DMS 273 (cell line): ENCODE measurements at regions not wholly inside any gene's neighbourhood (a gene's known extent, or its start where the extent isn't known, plus 50 kb on each side); places are given as distances from the start of the nearest gene placed in this dataset.
A peak's percentile ranks its signal among the peaks of the same experiment; 100 is the strongest.
"Not testable (repeated sequence)": the region's sequence is repeated elsewhere in the genome, so short reads cannot be mapped to it uniquely, and the experiment has no call there.

Source experiments
- DNase-seq: peaks from one replicate; lab custom pipeline; 2025; ENCODE audit not compliant: unreplicated experiment; lab: John Stamatoyannopoulos, UW

GRCh38 chr2:187679454-187679853 lies 125.2 kb upstream of the TFPI start:
- DNase-seq: no peak

GRCh38 chr2:187684174-187684573 lies 129.9 kb upstream of the TFPI start:
- no peak for DNase-seq

GRCh38 chr2:187686416-187687024 lies 132.3 kb upstream of the TFPI start:
- no peak for DNase-seq

- no peak for DNase-seq
Observed at GRCh38 chr2:187687585-187687984, 133.3 kb upstream of the TFPI start.

GRCh38 chr2:187689372-187689771 lies 135.1 kb upstream of the TFPI start:
- DNase-seq: no peak

GRCh38 chr2:187693923-187694322 lies 139.7 kb upstream of the TFPI start:
- DNase-seq: no peak

GRCh38 chr2:187696644-187697043 lies 142.4 kb upstream of the TFPI start:
- DNase-seq: not testable (repeated sequence)

GRCh38 chr2:187698374-187699110 lies 144.3 kb upstream of the TFPI start:
- DNase-seq: no peak

- DNase-seq: no peak
Observed at GRCh38 chr2:187702157-187702556, 147.9 kb upstream of the TFPI start.

- DNase-seq: no peak
Observed at GRCh38 chr2:187708272-187708671, 154.0 kb upstream of the TFPI start.

GRCh38 chr2:187709065-187709464 lies 154.8 kb upstream of the TFPI start:
- DNase-seq: no peak

- no peak for DNase-seq
Observed at GRCh38 chr2:187710791-187711521, 156.7 kb upstream of the TFPI start.

GRCh38 chr2:187715590-187715989 lies 161.4 kb upstream of the TFPI start:
- no peak for DNase-seq

GRCh38 chr2:187716301-187716700 lies 162.1 kb upstream of the TFPI start:
- no peak for DNase-seq

GRCh38 chr2:187718092-187718491 lies 163.9 kb upstream of the TFPI start:
- DNase-seq: no peak

GRCh38 chr2:187719510-187719909 lies 165.3 kb upstream of the TFPI start:
- DNase-seq: no peak

GRCh38 chr2:187748958-187749357 lies 194.7 kb upstream of the TFPI start:
- DNase-seq: no peak

GRCh38 chr2:187749804-187750431 lies 195.7 kb upstream of the TFPI start:
- no peak for DNase-seq

- no peak for DNase-seq
Observed at GRCh38 chr2:187768995-187769394, 214.8 kb upstream of the TFPI start.

- peak; percentile 59 for DNase-seq
Observed at GRCh38 chr2:187769437-187769836, 215.2 kb upstream of the TFPI start.

- DNase-seq: no peak
Observed at GRCh38 chr2:187774551-187775071, 220.4 kb upstream of the TFPI start.
